ENCODE measurements at regions not wholly inside any gene's neighbourhood (a gene's known extent, or its start where the extent isn't known, plus 50 kb on each side); places are given as distances from the start of the nearest gene placed in this dataset.
"Not testable (repeated sequence)": the region's sequence is repeated elsewhere in the genome, so short reads cannot be mapped to it uniquely, and the experiment has no call there.

DNA sequence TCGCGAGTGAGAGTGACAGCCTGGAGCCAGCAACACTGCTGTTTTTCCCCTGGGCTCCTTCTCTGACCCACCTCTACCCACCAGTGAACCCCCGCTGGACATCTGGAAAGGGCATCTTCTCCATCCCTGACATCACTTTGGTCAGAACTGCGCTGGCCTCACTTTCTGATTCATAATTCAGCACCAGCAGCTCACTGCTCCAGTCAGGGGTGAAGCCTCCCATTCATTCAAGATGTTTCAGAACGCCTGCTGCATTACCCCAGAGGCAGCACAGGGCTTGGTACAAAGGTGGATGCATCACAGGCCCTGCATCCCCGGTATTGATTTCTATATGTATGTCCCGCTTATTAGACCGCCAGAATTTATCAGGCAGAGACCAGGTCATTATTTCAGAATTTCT, 182.8 kb upstream of the TSHZ3 start:
- H3K4me3 ChIP-seq (ENCODE audit: low read length), result no peak overlapping the region
- TF ChIP-seq, protein P1, sequence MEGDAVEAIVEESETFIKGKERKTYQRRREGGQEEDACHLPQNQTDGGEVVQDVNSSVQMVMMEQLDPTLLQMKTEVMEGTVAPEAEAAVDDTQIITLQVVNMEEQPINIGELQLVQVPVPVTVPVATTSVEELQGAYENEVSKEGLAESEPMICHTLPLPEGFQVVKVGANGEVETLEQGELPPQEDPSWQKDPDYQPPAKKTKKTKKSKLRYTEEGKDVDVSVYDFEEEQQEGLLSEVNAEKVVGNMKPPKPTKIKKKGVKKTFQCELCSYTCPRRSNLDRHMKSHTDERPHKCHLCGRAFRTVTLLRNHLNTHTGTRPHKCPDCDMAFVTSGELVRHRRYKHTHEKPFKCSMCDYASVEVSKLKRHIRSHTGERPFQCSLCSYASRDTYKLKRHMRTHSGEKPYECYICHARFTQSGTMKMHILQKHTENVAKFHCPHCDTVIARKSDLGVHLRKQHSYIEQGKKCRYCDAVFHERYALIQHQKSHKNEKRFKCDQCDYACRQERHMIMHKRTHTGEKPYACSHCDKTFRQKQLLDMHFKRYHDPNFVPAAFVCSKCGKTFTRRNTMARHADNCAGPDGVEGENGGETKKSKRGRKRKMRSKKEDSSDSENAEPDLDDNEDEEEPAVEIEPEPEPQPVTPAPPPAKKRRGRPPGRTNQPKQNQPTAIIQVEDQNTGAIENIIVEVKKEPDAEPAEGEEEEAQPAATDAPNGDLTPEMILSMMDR (conservative IDR thresholded peaks at IDR 0.05; ENCODE audit: low read depth, low read length), result no peak
- DNase-seq (ENCODE audit: low read depth), result no peak

DNA sequence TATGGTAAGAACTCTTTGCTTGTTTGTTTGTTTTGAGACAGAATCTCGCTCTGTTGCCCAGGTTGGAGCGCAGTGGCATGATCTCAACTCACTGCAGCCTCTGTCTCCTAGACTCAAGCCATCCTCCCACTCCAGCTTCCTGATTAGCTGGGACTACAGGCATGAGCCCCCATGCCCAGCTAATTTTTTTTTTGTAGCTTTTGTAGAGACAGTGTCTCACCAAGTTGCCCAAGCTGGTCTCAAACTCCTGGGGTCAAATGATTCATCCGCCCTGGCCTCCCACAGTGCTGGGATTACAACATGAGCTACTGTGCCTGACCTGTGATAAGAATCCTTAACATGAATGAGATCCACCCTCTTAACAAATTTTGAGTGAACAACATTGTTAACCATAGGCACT, 183.9 kb upstream of the TSHZ3 start:
- TF ChIP-seq, protein P1 (conservative IDR thresholded peaks at IDR 0.05; ENCODE audit: low read depth, low read length), result no peak
- no peak for DNase-seq (ENCODE audit: low read depth)

DNA sequence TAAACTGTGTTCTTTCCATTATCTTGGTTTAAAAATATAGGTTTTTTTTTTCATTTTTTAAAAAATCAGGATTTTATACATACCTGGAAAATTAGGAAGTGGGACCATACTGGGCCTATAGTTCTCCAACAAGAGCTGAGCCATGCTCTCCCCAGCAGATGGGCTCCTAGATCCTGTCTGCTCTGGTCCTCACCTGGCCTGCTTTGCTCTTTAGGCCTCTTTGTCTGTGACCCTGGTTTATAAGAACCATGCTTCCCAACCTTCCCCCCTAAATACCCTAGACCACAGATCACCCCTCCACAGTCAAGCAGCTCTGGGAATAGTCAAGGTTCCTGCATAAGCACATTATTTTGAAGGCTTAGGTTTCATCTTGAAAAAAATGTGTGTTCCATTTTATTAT, 185.0 kb upstream of the TSHZ3 start:
- TF ChIP-seq, protein P1 (conservative IDR thresholded peaks at IDR 0.05; ENCODE audit: low read depth, low read length), result no peak
- no peak overlapping the region for H3K4me3 ChIP-seq (ENCODE audit: low read length)
- DNase-seq (ENCODE audit: low read depth), result no peak

More for the DNA sequence above, 183.9 kb upstream of the TSHZ3 start:
- H3K4me3 ChIP-seq (ENCODE audit: low read length), result no peak overlapping the region

DNA sequence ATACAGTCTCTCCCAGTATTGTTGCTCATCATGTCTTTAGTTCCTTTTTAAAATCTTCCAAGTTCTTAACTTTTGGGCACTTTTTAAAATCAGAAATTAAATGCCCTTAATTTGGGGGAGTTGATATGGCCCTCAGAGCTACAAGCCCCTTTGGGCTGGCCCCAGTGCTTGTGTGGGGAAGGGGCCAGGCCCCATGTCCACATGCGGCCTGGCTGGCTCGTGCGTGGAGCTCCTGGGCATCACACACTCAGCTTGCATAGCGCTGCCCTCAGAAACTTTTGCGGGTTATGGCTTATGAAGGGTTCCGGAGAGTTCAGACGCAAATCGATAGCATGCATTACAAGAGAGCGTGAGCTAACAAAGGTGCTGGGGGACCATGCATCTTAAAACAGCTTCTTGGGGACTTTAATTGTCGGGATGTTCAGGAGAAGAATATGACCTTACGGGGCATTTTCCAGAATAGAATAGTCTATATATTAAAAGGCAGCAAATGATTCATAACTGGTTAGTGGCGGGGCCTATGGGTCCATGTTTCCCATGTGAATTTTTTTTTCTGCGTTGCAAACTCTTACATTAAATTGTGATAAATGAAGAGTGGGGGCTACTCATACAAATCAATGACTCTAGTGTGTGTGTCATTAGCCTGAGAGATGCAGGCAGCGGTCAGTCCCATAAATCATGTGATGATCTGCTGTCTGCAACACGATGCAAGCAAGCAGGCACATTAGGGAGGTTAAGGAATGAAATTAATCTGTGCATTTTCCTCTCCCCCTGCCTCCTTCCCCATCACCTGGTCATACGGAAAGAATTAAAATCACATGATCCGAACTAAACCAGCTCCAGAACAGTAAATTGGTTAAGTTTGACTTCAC, 185.8 kb upstream of the TSHZ3 start:
- DNase-seq (ENCODE audit: low read depth), result no peak

DNA sequence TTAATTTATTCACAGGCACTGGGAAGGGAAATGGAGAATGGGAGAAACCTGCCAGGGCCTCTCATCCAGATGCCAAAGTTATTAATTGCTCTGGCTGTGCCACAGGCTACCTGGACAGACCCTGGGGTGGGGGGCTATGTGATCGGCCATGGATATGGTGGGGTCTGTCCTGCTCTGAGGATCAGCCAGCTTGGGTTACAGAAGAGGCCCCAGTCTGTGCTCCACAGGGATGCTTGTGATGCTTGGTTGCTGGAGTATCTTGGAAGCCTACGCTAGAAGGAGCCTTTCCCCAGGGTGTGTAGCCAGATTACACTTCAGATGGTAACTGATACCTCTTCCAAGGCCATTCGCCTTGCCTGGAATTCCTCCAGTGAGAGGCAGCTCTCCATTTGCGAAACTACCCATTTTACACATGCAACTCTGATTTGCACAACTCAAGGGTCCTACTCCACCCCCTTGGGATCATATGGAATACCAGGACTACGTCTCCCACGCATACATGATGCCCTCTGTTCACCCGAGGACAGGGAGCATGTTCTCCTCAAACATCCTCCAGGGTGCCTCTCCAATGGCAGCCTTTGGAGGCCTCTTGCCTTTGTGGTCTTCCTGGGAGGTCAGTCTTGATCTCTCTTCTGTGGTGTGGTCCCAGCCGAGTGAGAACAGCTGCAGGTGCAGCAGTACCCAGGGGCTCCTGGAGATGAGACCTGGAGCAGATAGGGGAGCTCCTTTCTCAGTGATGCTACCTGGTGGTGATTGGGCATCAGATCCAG, 186.6 kb upstream of the TSHZ3 start:
- no peak for DNase-seq (ENCODE audit: low read depth)
- no peak overlapping the region for H3K4me3 ChIP-seq (ENCODE audit: low read length)
- TF ChIP-seq, protein P1 (conservative IDR thresholded peaks at IDR 0.05; ENCODE audit: low read depth, low read length), result no peak

More for the DNA sequence above, 185.8 kb upstream of the TSHZ3 start:
- H3K4me3 ChIP-seq (ENCODE audit: low read length), result no peak overlapping the region
- TF ChIP-seq, protein P1 (conservative IDR thresholded peaks at IDR 0.05; ENCODE audit: low read depth, low read length), result no peak

DNA sequence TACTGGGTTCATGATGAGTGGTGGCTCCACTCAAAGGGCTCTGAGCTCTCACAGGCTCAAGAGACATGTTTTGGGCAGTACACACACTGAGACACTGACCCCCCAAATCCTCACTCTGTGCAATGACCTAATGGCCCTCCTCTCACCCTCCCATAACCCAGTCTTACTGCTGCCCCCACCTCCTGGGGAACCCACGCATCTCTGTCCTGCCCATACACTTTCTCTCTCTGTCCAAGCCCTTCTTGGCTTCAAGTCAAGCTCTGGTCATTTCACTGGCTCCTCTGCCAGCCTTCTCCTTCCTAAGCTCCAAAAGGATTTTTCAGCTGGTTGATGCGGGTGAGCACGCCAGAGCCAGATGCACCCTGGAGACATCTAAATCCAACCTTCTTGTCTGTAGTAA, 187.9 kb upstream of the TSHZ3 start:
- H3K4me3 ChIP-seq (ENCODE audit: low read length), result no peak overlapping the region
- DNase-seq (ENCODE audit: low read depth), result no peak
- TF ChIP-seq, protein P1 (conservative IDR thresholded peaks at IDR 0.05; ENCODE audit: low read depth, low read length), result no peak

DNA sequence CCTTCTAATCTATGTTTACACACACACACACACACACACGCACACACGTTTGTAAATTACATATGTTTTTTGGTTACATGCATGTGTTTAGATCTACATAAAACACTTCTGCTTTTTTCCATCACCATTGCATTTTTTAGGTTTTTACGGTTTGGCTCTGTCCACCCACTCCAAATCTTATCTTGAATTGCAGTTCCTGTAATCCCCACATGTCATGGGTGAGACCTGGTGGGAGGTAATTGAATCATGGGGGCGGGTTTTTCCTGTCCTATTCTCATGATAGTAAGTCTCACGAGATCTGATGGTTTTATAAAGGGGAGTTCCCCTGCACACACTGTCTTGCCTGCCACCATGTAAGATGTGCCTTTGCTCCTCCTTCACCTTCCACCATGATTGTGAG, 188.7 kb upstream of the TSHZ3 start:
- DNase-seq (ENCODE audit: low read depth); H3K4me3 ChIP-seq (ENCODE audit: low read length): not testable (repeated sequence)
